Upper lobe of left lung (tissue), 6 donors: ENCODE measurements at regions not wholly inside any gene's neighbourhood (a gene's known extent, or its start where the extent isn't known, plus 50 kb on each side); places are given as distances from the start of the nearest gene placed in this dataset.
"Not testable (repeated sequence)": the region's sequence is repeated elsewhere in the genome, so short reads cannot be mapped to it uniquely, and the experiment has no call there.

Experiments used
- ATAC-seq, 2 donors: fragments of 200-7000 bp; cut with Tn5 transposase; one replicate each; pipeline ENCODE4 v1.9.1; 2022; ENCODE audit warnings: mild to moderate bottlenecking in 2 of 2, moderate library complexity in 2 of 2; ENCODE audit not compliant: low FRiP score in 2 of 2
- DNase-seq, 2 donors: peaks; one replicate each; pipeline ENCODE4 v3.0.0-alpha.2; 2019 to 2020
- H3K27ac ChIP-seq, 4 donors: fragments of 200-600 bp; sonication (generic); one replicate each; pipeline ENCODE4 v1.5.1; 2016 to 2019
- H3K27me3 ChIP-seq, 4 donors: fragments of 200-600 bp; sonication (generic); one replicate each; pipeline ENCODE4 v1.5.1; 2017 to 2019
- H3K36me3 ChIP-seq, 4 donors: fragments of 200-600 bp; sonication (generic); one replicate each; pipeline ENCODE4 v1.5.1; 2016 to 2019
- H3K4me1 ChIP-seq, 4 donors: fragments of 200-600 bp; sonication (generic); one replicate each; pipeline ENCODE4 v1.5.1; 2018 to 2019
- H3K4me3 ChIP-seq, 4 donors: fragments of 200-600 bp; sonication (generic); one replicate each; pipeline ENCODE4 v1.5.1; 2017 to 2019; ENCODE audit warnings: mild to moderate bottlenecking in 2 of 4, moderate library complexity in 1 of 4
- H3K9me3 ChIP-seq, 4 donors: fragments of 200-600 bp; sonication (generic); one replicate each; pipeline ENCODE4 v1.5.1; 2018 to 2019
- CTCF ChIP-seq, 6 experiments: fragments of 450-650 bp in 4 of 6; fragments of 200-600 bp in 2 of 6; sonication (generic) in 2 of 6; IDR thresholded peaks; one replicate each; pipeline ENCODE4 v1.5.1; 2016 to 2019; ENCODE audit warnings: antibody characterized with exemption in 6 of 6
- EP300 ChIP-seq, 4 donors: sonication (generic); formaldehyde crosslinking; IDR thresholded peaks; one replicate each; pipeline ENCODE4 v1.5.1; 2017; ENCODE audit warnings: antibody characterized with exemption in 4 of 4, control low read depth in 2 of 4
- POLR2A ChIP-seq, 4 donors: fragments of 450-650 bp; IDR thresholded peaks; one replicate each; pipeline ENCODE4 v1.5.1; 2016 to 2017; ENCODE audit warnings: antibody characterized with exemption in 4 of 4, mild to moderate bottlenecking in 2 of 4
- POLR2AphosphoS5 ChIP-seq, 2 donors: sonication (generic); formaldehyde crosslinking; IDR thresholded peaks; one replicate each; pipeline ENCODE4 v1.5.1; 2017; ENCODE audit warnings: antibody characterized with exemption in 2 of 2
- WGBS, 2 donors: methylation state at CpG; one replicate each; pipeline ENCODE4 v1.1.5; 2017 to 2018; 5-methylcytosine and 5-hydroxymethylcytosine counted together
- donor health status: DM: no; HTN: no; CAD: no; lungs with moderate emphysema.
- donor health status: DM: no; HTN: yes; CAD: no; lungs with severe emphysema.

GRCh38 chr12:80001562-80001961, 66.7 kb upstream of the PPP1R12A start:
- no peak overlapping the region for H3K27ac ChIP-seq
- no peak for ATAC-seq
- no peak for TF ChIP-seq EP300 (IDR thresholded peaks at IDR 0.05)
- TF ChIP-seq POLR2AphosphoS5 (IDR thresholded peaks at IDR 0.05) = no peak
- TF ChIP-seq POLR2A (IDR thresholded peaks at IDR 0.05) = no peak
- no peak for TF ChIP-seq CTCF (IDR thresholded peaks at IDR 0.05)
- no peaks in the 10 kb centered on the region for H3K36me3 ChIP-seq
- DNase-seq = no peak
- no peaks in the 10 kb centered on the region for H3K4me1 ChIP-seq
- no peaks in the 10 kb centered on the region for H3K9me3 ChIP-seq
- WGBS, 2 donors = 82 to 85% methylated on average over 1 of the region's 1 CpG
- H3K27me3 ChIP-seq = no peaks in the 10 kb centered on the region
- no peak overlapping the region for H3K4me3 ChIP-seq

GRCh38 chr12:80000831-80001230, 65.9 kb upstream of the PPP1R12A start:
- ATAC-seq = no peak
- WGBS, 2 donors = 0 to 71% methylated on average over 1 of the region's 1 CpG
- H3K36me3 ChIP-seq = no peaks in the 10 kb centered on the region
- H3K4me3 ChIP-seq = no peak overlapping the region
- no peaks in the 10 kb centered on the region for H3K27me3 ChIP-seq
- H3K4me1 ChIP-seq = no peaks in the 10 kb centered on the region
- H3K9me3 ChIP-seq = no peaks in the 10 kb centered on the region
- DNase-seq = no peak
- no peak overlapping the region for H3K27ac ChIP-seq
- TF ChIP-seq EP300 (IDR thresholded peaks at IDR 0.05) = no peak
- TF ChIP-seq CTCF (IDR thresholded peaks at IDR 0.05) = no peak
- no peak for TF ChIP-seq POLR2AphosphoS5 (IDR thresholded peaks at IDR 0.05)
- no peak for TF ChIP-seq POLR2A (IDR thresholded peaks at IDR 0.05)

GRCh38 chr12:79998554-79998953, 63.7 kb upstream of the PPP1R12A start:
- WGBS, 2 donors = 75 to 78% methylated on average over 1 of the region's 1 CpG

GRCh38 chr12:79997096-79997791, 62.3 kb upstream of the PPP1R12A start:
- DNase-seq = no peak

More at GRCh38 chr12:79998554-79998953, 63.7 kb upstream of the PPP1R12A start:
- DNase-seq = no peak
- Histone ChIP-seq H3K9me3 (no peaks in the 10 kb centered on the region), H3K36me3 (no peaks in the 10 kb centered on the region), H3K4me3 (no peak overlapping the region), H3K4me1 (no peaks in the 10 kb centered on the region), H3K27ac (no peak overlapping the region), H3K27me3 (no peaks in the 10 kb centered on the region)
- ATAC-seq = no peak
- TF ChIP-seq POLR2A (IDR thresholded peaks at IDR 0.05) (no peak), POLR2AphosphoS5 (IDR thresholded peaks at IDR 0.05) (no peak), CTCF (IDR thresholded peaks at IDR 0.05) (no peak), EP300 (IDR thresholded peaks at IDR 0.05) (no peak)

GRCh38 chr12:79995385-79996084, 60.6 kb upstream of the PPP1R12A start:
- H3K9me3 ChIP-seq, H3K27ac ChIP-seq, H3K4me3 ChIP-seq, ATAC-seq, H3K27me3 ChIP-seq, H3K36me3 ChIP-seq, H3K4me1 ChIP-seq, DNase-seq: not testable (repeated sequence)
- WGBS, 2 donors = 91 to 95% methylated on average over 7 of the region's 7 CpGs

More at GRCh38 chr12:79997096-79997791, 62.3 kb upstream of the PPP1R12A start:
- H3K27me3 ChIP-seq = no peaks in the 10 kb centered on the region
- no peaks in the 10 kb centered on the region for H3K9me3 ChIP-seq
- H3K36me3 ChIP-seq = no peaks in the 10 kb centered on the region
- ATAC-seq = no peak
- WGBS, 2 donors = 77% methylated on average over 2 of the region's 2 CpGs
- H3K27ac ChIP-seq = no peak overlapping the region
- TF ChIP-seq POLR2AphosphoS5 (IDR thresholded peaks at IDR 0.05) (no peak), CTCF (IDR thresholded peaks at IDR 0.05) (no peak), EP300 (IDR thresholded peaks at IDR 0.05) (no peak)
- H3K4me3 ChIP-seq = no peak overlapping the region
- H3K4me1 ChIP-seq = no peaks in the 10 kb centered on the region
